ENCODE measurements at regions not wholly inside any gene's neighbourhood (a gene's known extent, or its start where the extent isn't known, plus 50 kb on each side); places are given as distances from the start of the nearest gene placed in this dataset.

DNA sequence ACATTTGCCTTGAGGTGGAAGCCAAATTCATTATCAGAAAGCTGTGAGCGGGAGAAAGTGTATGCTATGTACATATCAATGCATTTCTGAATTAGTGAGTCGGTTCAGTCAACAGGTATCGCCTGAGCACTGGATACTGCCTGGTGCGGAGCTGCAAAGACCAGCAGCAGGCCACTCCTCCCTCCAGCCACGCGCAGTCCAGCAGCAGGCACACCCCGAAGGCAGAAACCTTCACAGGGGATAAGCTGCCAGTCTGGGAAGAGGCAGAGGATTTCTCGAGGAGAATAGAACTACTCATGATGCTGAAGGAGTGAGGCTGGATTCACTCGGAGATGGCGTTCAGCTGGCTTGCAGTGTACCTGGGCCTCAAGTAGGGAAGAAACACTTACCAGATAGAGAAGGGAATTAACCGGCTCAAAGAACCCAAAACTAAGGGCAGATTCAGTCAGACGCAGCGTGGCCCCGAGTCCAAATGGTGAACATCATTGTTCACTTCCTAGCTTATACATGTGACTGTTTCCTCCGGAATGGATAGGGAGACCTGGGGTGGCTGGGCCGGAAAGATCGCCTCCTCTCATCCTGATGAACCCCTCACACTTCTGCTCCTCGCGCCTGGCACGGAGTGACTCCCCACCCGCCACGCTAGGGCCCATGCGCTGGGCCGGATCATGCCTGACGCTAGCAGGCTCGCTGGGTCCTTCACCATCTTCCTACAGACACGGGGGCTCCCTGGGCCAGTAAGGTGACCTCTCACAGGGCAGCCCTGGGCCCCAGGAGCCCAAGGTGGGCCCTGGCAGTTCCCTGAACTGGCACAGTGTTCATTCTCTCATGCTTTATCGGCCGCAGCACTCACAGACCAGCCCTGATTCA is 78.1 kb upstream of the SPATA31C2 start:
- POLR2A ChIA-PET = interaction anchor here (1.0 kb wide), 1 partner anchor 8 kb away, joined by 3 read pairs; no protein-coding TSS in a partner anchor
- DNase-seq (no peak), ATAC-seq (no peak)
- peaks cover 12% of the 10 kb centered on the region for H3K9me3 Mint-ChIP-seq
- no peak overlapping the region for H3K4me3 Mint-ChIP-seq
- intact Hi-C loops (cut with micrococcal nuclease) = no loop called here
- H3K27me3 Mint-ChIP-seq = peaks cover 12% of the 10 kb centered on the region
- CTCF ChIA-PET = no interaction called here
- no peaks in the 10 kb centered on the region for H3K4me1 Mint-ChIP-seq (ENCODE audit: low read depth)
- no peak overlapping the region for H3K27ac Mint-ChIP-seq
- TF ChIP-seq, protein P1, sequence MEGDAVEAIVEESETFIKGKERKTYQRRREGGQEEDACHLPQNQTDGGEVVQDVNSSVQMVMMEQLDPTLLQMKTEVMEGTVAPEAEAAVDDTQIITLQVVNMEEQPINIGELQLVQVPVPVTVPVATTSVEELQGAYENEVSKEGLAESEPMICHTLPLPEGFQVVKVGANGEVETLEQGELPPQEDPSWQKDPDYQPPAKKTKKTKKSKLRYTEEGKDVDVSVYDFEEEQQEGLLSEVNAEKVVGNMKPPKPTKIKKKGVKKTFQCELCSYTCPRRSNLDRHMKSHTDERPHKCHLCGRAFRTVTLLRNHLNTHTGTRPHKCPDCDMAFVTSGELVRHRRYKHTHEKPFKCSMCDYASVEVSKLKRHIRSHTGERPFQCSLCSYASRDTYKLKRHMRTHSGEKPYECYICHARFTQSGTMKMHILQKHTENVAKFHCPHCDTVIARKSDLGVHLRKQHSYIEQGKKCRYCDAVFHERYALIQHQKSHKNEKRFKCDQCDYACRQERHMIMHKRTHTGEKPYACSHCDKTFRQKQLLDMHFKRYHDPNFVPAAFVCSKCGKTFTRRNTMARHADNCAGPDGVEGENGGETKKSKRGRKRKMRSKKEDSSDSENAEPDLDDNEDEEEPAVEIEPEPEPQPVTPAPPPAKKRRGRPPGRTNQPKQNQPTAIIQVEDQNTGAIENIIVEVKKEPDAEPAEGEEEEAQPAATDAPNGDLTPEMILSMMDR (IDR thresholded peaks at IDR 0.05) = no peak
- no peaks in the 10 kb centered on the region for H3K36me3 Mint-ChIP-seq (ENCODE audit: low read depth)

DNA sequence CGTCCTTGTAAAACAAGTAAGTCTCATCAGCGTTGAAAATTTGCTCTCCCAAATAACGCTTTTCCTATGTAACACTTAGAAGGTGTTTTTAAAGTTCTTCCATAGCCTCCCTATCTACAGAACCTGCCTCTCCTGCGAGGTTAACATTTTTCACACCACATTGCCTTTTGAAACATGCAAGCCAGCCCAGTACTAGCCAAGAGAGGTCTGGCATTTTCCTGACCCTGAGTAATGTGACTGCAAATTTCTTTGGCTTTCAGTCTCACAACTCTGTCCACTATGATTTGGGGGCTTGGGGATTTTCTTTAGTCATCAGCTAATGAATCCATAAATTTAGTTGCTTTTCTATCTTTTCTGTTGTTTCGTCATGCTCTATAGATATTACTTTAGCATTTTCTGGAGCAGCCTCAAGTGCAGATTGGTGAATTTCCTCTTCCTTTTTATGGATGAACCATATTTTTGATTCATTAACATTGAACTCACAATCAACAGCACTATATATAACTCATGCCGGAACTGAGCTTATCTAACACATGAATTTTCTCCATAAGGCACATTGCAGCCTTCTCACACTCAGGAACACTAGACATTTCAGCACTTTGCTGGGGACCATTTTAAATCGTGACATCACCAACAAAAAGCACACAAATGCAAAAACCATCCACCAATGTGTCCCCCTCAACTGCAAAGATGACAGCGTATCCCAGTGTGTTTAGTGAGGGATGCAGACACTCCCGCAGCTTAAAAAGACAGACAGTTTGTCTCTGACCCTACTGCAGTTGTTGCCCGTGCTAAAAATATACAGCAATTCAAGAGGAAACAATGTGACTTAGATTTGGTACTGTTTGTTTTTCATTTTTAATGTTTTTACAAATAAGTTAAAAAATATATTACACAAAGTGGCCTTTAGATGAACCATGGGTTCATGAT is 77.2 kb upstream of the SPATA31C2 start:
- H3K4me1 Mint-ChIP-seq (ENCODE audit: low read depth) = no peaks in the 10 kb centered on the region
- POLR2A ChIA-PET = interaction anchor here (1.0 kb wide), 1 partner anchor 9 kb away, joined by 3 read pairs; no protein-coding TSS in a partner anchor
- TF ChIP-seq, protein P1 (IDR thresholded peaks at IDR 0.05) = no peak

DNA sequence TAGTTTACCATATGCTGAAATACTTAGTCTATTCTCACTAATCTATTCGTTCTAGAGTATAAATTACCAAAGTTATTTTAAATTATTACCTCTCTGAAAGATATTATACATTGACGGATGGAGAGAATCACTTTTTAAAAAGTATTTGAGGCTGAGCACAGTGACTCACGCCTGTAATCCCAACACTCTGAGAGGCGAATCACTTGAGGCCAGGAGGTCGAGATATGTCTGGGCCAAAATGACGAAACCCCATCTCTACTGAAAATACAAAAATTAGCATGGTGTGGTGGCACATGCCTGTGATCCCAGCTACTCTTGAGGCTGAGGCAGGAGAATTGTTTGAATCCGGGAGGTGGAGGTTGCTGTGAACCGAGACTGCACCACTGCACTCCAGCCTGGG is 64.0 kb upstream of the SPATA31C2 start:
- no peaks in the 10 kb centered on the region for H3K4me1 Mint-ChIP-seq (ENCODE audit: low read depth)
- intact Hi-C loops (cut with micrococcal nuclease) = no loop called here
- ChIA-PET POLR2A (no interaction called here), CTCF (no interaction called here)
- TF ChIP-seq, protein P1 (IDR thresholded peaks at IDR 0.05) = no peak
- no peaks in the 10 kb centered on the region for H3K36me3 Mint-ChIP-seq (ENCODE audit: low read depth)
- DNase-seq (no peak), ATAC-seq (no peak)
- peaks cover 4% of the 10 kb centered on the region for H3K27me3 Mint-ChIP-seq
- H3K4me3 Mint-ChIP-seq = no peak overlapping the region
- H3K9me3 Mint-ChIP-seq = no peaks in the 10 kb centered on the region
- no peak overlapping the region for H3K27ac Mint-ChIP-seq

More for the DNA sequence above, 77.2 kb upstream of the SPATA31C2 start:
- intact Hi-C loops (cut with micrococcal nuclease) = no loop called here
- CTCF ChIA-PET = no interaction called here
- H3K27me3 Mint-ChIP-seq = peaks cover 12% of the 10 kb centered on the region
- DNase-seq = no peak
- H3K9me3 Mint-ChIP-seq = peaks cover 12% of the 10 kb centered on the region
- no peak overlapping the region for H3K4me3 Mint-ChIP-seq
- ATAC-seq = no peak
- no peaks in the 10 kb centered on the region for H3K36me3 Mint-ChIP-seq (ENCODE audit: low read depth)
- H3K27ac Mint-ChIP-seq = no peak overlapping the region

DNA sequence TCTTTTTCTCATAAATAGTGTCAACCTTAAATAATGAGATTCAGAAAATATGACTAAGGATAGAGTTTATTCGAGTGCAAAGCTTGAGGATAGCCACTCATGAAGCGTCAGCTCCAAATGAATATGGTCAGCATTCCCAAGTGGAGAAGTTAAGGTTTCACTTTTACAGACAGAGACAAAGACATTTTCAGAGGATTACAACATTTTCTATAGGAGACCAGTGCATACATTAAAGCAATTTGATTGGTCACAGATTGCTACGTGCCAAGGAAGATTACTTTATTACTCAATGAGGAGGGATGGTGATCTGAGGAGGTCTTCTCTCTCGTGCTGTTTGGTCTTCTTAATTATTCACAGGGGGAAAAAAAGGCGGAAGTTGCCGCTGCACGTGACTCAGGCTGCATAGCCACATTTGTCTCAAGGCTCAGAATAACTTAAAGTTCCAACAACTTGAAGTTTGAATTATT is 60.1 kb upstream of the SPATA31C2 start:
- Mint-ChIP-seq H3K4me3 (no peak overlapping the region), H3K36me3 (ENCODE audit: low read depth) (no peaks in the 10 kb centered on the region), H3K9me3 (no peaks in the 10 kb centered on the region), H3K27ac (no peak overlapping the region), H3K27me3 (peaks cover 7% of the 10 kb centered on the region), H3K4me1 (ENCODE audit: low read depth) (no peaks in the 10 kb centered on the region)
- ATAC-seq (no peak), DNase-seq (no peak)
- CTCF ChIA-PET = no interaction called here
- intact Hi-C loops (cut with micrococcal nuclease) = no loop called here
- TF ChIP-seq, protein P1 (IDR thresholded peaks at IDR 0.05) = no peak
- POLR2A ChIA-PET = no interaction called here
